DMS153 treated with DMSO at 0.1 percent for 48 hours (cell line): ENCODE measurements at regions not wholly inside any gene's neighbourhood (a gene's known extent, or its start where the extent isn't known, plus 50 kb on each side); places are given as distances from the start of the nearest gene placed in this dataset.
"Not testable (repeated sequence)": the region's sequence is repeated elsewhere in the genome, so short reads cannot be mapped to it uniquely, and the experiment has no call there.

ENCODE experiments used
- DNase-seq: peaks from one replicate; lab custom pipeline; 2025; ENCODE audit not compliant: unreplicated experiment; lab: John Stamatoyannopoulos, UW

DNA sequence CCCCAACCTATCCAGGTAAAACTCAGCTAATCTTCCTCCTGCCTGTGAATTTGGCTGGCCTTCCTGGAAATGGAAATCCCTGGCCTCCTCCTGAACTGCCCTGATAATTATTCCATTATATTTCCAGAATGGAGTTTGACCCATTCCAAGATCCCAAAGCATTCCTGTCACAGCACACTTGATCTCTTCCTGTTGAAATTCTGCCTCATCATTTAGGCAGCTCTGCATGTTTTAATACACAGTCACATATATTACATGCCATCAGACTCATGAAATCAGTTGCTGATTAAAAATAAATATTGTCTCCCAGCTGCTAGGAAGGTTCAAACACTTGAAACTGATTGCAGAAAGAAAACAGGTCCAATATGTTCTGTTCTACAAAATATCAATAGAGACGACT is 148.2 kb upstream of the PALMD start:
- no peak for DNase-seq

DNA sequence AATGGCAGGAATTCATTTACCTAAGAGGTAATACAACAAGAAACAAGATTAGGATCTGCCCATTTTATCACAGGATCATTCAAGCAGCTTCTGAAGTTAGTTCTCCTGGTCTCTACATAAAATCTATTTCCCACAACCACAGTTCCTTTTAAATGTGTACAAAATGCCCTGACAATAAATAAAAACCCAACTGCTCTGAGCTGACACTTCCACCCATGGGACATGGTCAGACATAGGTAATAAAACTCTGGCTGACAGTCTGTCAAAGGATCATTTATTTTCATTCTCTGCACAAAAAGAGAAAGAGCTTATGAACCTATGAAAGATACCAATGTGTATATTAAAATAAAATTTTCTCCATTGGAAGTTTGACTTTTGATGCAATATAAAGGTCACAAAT is 145.4 kb upstream of the PALMD start:
- DNase-seq: no peak

DNA sequence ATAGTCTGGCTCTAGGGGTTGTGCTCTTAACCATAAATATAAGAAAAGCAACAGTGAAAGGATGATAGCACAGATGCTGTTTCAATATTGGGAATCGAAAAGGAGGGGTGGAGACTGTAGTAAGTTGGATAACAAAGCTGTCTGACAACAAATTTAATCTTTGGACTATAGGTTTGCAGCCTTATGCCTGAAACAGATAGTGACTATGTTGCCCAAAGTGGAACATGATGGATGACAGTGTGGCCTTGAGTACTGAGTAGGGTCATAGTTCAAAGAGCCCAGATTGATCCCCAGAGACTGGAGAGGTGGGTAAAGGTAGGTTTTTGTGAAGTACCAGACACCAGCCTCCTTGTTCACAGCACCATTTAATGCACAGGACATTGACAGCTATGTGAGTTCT is 144.0 kb upstream of the PALMD start:
- no peak for DNase-seq

DNA sequence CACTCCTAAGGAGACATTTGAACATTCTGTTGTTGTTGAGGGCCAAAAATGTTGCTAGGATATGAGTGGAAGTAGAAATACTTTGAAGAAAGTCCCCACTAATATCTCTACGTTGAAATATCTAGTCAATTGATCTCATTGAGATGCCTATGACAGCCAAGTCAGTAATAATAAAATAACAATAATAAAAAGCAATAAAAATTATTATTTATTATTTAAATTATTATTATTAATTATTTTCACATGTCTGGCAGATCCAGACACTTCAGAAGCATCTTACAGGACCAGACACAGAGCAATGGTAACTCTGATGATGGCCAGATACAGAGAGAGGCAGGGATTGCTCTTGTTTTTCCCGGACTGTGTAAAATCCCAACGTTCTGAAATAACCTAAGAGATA is 143.5 kb upstream of the PALMD start:
- no peak for DNase-seq

DNA sequence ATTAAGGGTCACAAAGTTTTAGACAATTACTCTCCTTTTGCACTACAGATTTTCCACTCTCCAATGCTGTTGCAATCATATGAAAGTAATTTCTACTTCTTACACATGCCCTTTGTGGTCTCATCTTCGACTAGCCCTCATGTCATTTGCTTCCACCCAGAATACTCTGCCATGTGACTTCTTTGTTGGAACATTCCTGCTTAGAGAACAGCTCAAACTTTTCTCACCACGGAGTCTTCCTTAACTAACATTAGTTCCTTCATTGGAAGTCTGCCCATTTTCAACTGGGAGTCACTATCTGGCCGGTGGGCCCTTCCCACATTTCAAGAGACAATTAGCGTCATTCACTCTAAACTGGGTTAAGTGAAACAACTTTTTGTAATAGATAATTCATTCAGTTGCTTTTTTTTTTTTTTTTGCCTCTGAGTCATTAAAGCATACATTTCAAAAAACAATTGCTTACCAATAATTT is 142.6 kb upstream of the PALMD start:
- no peak for DNase-seq

DNA sequence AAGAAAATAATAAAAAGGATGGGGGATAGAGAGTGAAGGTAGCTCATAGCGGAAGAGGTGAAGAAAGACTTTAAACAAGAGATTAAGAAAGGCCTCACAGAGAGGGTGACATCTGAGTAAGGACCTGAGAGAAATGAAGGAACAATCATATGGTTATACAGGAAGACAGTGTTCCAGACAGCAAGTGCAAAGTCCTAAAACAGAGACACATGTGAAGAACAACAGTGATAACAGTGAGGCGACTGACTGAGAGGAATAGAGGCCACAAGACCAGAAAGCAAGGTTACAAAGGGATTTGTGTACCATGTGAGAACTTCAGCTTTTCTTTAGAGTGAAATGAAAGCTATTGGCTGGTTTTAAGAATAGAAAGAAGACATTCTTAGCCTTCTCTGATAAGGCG is 141.6 kb upstream of the PALMD start:
- DNase-seq: no peak

DNA sequence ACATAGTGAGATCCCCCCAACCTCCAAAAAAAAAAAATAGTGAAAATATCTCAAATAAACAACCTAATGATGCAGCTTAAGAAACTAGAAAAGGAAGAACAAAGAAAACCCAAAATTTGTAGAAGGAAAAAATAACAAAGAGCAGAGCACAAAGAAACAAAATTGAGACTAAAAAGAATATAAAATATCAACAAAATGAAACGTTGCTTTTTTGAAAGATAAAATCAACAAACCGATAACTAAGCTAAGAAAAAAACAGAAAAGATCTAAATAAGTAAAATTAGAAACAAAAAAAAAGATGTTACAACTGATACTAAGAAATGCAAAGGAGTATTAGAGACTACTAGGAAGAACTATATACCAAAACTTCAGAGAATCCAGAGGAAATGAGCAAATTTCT is 139.3 kb upstream of the PALMD start:
- DNase-seq: no peak

DNA sequence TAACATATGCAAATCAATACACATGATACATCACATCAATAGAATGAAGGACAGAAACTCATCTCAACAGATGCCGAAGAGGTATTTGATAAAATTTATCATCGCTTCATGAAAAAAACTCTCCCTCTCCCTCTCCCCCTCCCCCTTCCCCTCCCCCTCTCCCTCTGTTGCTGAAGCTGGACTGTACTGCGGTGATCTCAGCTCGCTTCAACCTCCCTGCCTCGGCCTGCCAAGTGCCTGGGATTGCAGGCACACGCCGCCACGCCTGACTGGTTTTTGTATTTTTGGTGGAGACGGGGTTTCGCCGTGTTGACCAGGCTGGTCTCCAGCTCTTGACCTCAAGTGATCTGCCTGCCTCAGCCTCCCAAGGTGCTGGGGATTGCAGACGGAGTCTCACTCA is 138.5 kb upstream of the PALMD start:
- not testable (repeated sequence) for DNase-seq

DNA sequence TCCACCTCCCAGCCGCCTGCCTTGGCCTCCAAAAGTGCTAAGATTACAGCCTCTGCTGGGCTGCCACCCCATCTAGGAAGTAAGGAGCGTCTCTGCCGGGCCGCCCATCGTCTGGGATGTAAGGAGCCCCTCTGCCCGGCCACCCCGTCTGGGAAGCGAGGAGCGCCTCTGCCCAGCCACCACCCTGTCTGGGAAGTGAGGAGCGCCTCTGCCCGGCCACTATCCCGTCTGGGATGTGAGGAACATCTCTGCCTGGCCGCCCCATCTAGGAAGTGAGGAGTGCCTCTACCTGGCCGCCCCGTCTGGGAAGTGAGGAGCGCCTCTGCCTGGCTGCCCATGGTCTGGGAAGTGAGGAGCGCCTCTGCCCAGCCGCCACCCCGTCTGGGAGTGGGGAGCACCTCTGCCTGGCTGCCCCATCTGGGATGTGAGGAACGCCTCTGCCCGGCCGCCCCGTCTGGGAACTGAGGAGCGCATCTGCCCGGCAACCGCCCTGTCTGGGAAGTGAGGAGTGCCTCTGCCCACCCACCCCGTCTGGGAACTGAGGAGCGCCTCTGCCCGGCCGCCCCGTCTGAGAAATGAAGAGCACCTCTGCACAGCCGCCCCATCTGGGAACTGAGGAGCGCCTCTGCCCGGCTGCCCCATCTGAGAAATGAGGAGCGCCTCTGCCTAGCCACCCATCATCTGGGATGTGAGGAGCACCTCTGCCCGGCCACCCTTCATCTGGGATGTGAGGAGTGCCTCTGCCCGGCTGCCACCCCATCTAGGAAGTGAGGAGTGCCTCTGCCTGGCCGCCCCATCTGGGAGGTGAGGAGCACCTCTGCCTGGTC is 137.8 kb upstream of the PALMD start:
- no peak for DNase-seq

DNA sequence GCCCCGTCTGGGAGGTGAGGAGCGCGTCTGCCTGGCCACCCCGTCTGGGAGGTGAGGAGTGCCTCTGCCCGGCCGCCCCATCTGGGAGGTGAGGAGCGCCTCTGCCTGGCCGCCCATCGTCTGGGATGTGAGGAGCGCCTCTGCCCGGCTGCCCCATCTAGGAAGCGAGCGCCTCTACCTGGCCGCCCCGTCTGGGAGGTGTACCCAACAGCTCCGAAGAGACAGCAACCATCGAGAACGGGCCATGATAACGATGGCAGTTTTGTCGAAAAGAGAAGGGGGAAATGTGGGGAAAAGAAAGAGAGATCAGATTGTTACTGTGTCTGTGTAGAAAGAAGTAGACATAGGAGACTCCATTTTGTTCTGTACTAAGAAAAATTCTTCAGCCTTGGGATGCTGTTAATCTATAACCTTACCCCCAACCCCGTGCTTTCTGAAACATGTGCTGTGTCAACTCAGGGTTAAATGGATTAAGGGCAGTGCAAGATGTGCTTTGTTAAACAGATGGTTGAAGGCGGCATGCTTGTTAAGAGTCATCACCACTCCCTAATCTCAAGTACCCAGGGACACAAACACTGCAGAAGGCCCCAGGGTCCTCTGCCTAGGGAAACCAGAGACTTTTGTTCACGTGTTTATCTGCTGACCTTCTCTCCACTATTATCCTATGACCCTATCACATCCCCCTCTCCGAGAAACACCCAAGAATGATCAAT is 137.0 kb upstream of the PALMD start:
- not testable (repeated sequence) for DNase-seq

DNA sequence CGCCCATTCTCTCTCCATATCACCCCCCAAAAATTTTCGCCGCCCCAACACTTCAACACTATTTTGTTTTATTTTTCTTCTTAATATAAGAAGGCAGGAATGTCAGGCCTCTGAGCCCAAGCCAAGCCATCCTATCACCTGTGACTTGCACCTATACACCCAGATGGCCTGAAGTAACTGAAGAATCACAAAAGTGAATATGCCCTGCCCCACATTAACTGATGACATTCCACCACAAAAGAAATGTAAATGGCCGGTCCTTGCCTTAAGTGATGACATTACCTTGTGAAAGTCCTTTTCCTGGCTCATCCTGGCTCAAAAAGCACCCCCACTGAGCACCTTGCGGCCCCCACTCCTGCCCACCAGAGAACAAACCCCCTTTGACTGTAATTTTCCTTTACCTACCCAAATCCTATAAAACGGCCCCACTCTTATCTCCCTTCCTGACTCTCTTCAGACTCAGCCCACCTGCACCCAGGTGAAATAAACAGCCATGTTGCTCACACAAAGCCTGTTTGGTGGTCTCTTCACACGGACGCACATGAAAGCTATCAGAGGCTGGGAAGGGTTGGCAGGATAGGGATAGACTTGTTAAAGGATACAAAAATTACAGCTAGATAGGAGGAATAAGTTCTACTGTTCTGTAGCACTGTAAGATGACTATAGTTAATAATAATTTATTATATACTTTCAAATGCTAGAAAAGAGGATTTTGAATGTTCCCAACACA is 130.9 kb upstream of the PALMD start:
- not testable (repeated sequence) for DNase-seq

DNA sequence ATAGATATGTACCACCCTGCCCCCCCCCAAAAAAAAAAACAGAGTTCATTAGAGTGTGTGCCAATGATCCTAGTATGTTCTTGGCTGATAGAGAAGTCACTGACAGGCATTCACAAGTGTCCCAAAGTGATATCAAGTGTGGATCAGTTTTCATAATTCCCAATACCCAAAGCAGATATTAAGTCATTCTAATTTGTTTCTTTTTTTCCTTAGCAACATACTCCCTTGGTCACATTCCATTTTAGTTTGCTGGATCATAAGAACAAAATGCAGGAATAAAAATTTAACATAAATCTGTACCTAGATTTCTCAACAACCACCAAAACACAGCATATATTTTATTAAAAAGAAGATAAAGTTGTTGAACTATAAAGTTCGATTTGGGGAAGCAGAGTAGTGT is 129.8 kb upstream of the PALMD start:
- no peak for DNase-seq

DNA sequence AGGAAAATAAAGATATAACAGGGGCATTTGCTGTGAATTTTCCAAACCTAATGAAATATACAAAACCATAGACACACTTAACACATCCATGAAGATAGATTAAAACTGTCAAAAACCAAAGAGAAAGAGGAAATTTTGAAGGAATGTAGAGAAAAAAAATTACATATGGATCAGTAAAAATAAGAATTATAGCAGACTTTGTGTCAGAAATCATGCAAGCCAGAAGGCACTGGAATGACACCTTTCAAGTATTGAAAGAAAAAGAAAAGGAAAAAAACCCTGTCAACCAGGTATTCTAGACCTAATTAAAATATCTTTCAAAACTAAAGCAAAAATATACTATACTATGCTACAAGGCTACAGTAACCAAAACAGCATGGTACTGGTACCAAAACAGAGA is 125.8 kb upstream of the PALMD start:
- DNase-seq: no peak

DNA sequence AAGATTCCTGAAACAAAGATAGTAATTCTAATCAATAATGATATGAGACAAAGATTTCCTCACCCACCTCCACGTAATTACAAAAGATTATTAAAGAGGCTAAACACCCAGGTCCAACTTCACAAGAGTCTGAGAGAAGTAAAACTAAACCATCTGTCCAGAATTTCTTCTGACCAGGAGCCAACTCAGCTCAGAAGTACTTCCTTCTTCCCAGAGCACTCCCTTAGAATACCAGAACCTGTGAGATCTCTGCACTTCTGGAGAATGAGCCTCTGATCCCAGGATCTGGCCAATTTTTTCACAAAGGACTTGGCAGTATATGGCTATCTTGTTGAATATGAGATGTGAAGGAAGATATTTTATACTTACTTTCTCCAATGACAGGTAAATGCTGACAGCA is 120.6 kb upstream of the PALMD start:
- DNase-seq: no peak

DNA sequence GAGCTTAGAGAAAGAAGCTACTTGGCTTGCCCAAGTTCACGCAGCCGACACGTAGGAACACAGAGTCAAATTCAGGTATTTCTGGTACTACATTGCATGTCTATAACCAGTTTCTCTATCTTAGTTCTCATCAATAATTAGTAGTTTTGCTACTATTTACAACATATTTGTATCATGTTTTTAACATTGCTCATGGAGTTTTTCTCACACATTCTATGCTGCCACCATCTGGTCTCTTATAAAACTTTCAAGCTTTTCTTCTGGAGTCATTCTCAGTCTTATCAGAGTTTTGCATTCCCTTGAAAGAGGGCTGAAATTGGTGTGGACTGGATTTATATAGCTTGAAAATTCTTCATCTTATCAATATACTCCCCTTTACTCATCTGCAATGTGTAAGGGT is 118.8 kb upstream of the PALMD start:
- no peak for DNase-seq

DNA sequence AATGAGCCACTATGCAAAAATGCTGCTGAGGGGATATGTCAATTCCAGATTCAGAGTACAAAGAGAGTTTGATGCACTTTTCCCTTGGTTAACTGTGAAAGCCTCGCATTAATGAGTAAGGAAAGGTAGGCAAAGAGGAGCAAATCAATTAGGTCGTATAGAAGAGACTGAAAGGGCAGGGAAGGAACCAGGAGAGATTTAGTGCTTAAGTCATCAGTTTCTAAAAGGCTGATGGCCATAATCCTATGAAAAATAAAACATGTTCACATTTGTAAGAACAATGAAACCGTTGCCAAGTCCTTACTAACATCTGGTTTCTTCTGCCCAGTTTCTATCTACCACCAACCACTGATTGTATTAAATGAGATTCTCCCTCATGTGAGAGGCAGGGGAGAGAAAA is 118.4 kb upstream of the PALMD start:
- no peak for DNase-seq

DNA sequence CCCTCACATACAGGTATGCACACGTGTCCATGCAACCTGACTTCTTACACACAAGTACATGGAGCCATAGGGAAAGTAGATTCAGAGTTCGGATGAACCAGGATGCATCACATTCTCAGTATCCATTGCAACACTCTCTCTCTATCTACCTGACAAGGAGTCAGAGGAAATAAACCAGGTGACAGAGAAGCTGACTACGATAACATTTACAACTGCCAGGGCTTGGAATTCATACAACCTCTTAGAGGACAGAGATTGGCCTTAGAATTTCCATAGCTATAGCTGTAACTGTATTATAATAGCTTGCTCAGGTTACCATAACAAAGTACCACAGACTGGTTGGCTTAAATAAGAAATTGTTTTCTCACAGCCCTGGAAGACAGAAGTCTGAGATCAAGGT is 116.9 kb upstream of the PALMD start:
- no peak for DNase-seq

DNA sequence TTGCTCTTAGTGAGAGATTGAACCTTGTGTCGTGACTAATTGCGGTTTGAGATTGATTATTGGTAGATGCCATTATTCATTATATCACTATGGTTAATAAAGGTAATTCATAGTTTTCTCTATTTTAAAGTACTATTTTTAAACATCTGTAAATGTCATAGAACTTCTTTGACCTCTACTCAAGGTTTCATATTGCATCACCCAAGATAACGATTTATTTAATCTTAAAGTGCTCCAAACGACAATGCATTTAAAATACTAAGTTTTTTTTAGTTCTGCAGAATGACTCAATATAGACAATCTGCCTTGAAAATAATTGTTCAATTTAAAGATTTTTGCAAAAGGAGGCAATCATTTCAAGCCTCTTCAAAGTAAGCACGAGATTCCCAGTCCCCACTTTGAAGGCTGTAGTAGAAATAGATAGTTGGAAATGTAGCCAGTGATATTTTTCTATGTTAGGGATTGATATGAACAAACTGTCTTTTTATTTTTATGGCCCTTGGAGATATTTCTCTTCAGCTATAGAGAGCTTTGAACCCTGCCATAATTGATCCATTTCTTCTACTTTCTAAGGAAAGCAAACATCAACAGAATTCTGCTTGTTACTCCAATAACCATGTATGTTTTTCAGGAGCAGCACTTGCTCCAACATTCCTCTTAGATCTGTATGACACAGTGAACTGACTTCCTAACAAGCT is 114.2 kb upstream of the PALMD start:
- DNase-seq: no peak

DNA sequence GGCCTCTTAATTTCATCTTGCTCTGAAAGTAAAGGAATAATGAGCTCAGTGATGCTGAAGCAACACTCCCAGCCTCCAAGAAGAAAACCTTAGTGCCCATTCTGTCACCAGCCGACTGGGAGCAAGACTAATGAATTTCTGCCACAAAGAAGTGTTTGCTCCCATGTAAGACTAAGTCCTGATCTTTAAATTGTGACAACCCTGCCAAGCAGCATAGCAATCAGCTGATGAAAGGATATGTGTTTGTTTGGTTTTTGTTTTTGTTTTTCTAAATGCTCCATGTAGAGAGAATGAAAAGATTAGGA is 113.7 kb upstream of the PALMD start:
- no peak for DNase-seq

DNA sequence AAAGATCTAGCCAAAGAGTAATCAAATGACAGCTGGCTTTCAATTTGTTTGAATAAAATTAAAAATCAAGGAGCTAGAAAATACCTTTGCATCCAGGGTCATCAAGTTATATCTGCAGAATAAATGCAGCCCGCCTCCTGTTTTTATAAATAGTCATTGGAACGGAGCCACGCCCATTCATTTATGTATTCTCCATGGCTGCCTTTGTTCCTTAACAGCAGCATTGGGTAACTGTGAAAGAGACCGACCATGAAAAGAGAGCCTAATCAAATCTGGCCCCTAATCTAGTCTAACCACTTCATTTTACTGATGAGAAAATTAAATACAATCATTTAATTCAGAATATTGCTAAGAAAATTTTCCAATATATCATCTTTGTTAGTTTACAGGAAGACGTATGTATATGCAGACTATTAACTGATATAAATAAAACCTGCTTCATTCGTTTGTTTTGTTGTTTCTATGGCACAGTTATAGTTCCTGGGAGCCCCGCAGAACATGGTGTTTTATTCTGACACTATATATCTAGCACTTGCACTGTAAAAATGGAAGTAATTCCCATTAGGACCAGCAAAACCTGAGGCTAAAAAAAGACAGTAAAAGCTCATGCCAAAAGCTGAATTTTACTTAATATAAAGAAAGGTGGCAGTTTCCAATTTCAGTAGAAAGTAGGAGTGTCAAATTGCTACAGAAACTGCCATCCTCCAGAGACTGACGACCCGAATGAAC is 111.8 kb upstream of the PALMD start:
- peak; percentile 47 for DNase-seq

DNA sequence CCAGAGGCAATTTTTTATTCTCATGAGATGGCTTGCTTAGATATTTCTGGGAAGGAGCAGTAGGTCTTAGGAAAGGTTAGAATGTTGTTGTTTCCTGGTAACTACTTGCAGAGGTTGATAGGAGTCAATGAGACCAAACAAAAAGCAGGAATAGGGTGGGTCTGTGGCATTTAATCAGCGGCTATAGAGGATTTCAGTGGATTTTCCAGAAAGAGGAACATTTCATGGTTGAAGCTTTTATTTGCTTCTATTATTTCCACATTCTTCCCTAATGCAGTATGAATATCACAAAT is 111.3 kb upstream of the PALMD start:
- no peak for DNase-seq
